Lower leg skin (tissue), 3 donors: ENCODE measurements at regions not wholly inside any gene's neighbourhood (a gene's known extent, or its start where the extent isn't known, plus 50 kb on each side); places are given as distances from the start of the nearest gene placed in this dataset.

Experiments used
- POLR2A ChIP-seq, 2 donors: fragments of 450-650 bp; IDR thresholded peaks; one replicate each; pipeline ENCODE4 v1.6.1; 2016 to 2017; ENCODE audit warnings: antibody characterized with exemption in 2 of 2, mild to moderate bottlenecking in 1 of 2, moderate library complexity in 1 of 2
- TF ChIP-seq, protein P1 (sequence below), 3 donors: fragments of 450-650 bp; IDR thresholded peaks; one replicate each; pipeline ENCODE4 v1.5.1; 2016; ENCODE audit warnings: antibody characterized with exemption in 3 of 3, mild to moderate bottlenecking in 3 of 3, moderate library complexity in 2 of 3

DNA sequence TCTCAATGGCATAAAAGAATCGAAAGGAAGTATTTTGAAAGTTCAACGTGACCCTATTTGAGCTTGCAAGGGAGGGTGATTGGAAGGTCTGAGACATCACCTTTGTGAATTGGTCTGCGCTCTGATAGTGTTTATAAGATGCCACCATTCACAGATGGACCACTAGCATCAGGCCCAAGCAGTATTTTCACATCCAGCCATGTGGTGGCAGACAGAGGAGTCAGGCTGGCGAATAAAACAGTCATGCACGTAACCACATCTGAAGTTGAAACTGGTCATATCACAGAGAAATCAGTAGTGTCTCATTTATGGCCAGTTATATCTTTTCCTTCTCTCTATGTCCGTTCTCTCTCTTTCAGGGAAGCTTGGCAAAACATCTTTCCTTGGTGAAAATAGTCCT, 170.1 kb upstream of the ONECUT1 start:
- TF ChIP-seq POLR2A (IDR thresholded peaks at IDR 0.05), result no peak
- TF ChIP-seq, protein P1, sequence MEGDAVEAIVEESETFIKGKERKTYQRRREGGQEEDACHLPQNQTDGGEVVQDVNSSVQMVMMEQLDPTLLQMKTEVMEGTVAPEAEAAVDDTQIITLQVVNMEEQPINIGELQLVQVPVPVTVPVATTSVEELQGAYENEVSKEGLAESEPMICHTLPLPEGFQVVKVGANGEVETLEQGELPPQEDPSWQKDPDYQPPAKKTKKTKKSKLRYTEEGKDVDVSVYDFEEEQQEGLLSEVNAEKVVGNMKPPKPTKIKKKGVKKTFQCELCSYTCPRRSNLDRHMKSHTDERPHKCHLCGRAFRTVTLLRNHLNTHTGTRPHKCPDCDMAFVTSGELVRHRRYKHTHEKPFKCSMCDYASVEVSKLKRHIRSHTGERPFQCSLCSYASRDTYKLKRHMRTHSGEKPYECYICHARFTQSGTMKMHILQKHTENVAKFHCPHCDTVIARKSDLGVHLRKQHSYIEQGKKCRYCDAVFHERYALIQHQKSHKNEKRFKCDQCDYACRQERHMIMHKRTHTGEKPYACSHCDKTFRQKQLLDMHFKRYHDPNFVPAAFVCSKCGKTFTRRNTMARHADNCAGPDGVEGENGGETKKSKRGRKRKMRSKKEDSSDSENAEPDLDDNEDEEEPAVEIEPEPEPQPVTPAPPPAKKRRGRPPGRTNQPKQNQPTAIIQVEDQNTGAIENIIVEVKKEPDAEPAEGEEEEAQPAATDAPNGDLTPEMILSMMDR (IDR thresholded peaks at IDR 0.05), result no peak
